K562 (cell line): ENCODE measurements at regions not wholly inside any gene's neighbourhood (a gene's known extent, or its start where the extent isn't known, plus 50 kb on each side); places are given as distances from the start of the nearest gene placed in this dataset.
A peak's percentile ranks its signal among the peaks of the same experiment; 100 is the strongest.

Experiments
- ARID3B ChIP-seq: fragments of 250-450 bp; sonication (Bioruptor Pico); IDR thresholded peaks from 2 replicates; pipeline ENCODE4 v1.4.0; 2020; ENCODE audit warnings: borderline replicate concordance
- ATF1 ChIP-seq, 2 experiments: fragments of 450-650 bp in 1 of 2; IDR thresholded peaks; 2 replicates each; pipeline ENCODE4 v1.6.1; 2016; ENCODE audit warnings: missing compliant biosample characterization in 1 of 2, missing genetic modification characterization in 1 of 2
- EP400 ChIP-seq: fragments of 450-650 bp; IDR thresholded peaks from 2 replicates; pipeline ENCODE4 v1.6.1; 2017; ENCODE audit warnings: antibody characterized with exemption, mild to moderate bottlenecking, moderate library complexity
- GTF2F1 ChIP-seq: IDR thresholded peaks from 2 replicates; pipeline ENCODE4 v1.6.1; 2011; ENCODE audit warnings: low read depth, low read length, improper control_type of control experiment
- HCFC1 ChIP-seq: IDR thresholded peaks from 2 replicates; pipeline ENCODE4 v1.6.1; 2012; ENCODE audit warnings: low read depth, low read length, improper control_type of control experiment
- NUFIP1 ChIP-seq: fragments of 450-650 bp; IDR thresholded peaks from 2 replicates; pipeline ENCODE4 v1.6.1; 2018; ENCODE audit not compliant: partially characterized antibody
- TAF15 ChIP-seq: fragments of 200-400 bp; formaldehyde crosslinking; IDR thresholded peaks from 2 replicates; pipeline ENCODE4 v1.6.1; 2017; ENCODE audit warnings: mild to moderate bottlenecking, low read depth, low read length, moderate library complexity
- UBTF ChIP-seq, 2 experiments: IDR thresholded peaks; 2 replicates each; pipeline ENCODE4 v1.6.1; 2012; ENCODE audit warnings: improper control_type of control experiment in 2 of 2, low read depth in 2 of 2, low read length in 2 of 2, borderline replicate concordance in 1 of 2
- TF ChIP-seq, protein P1 (sequence below), 2 experiments: fragments of 450-650 bp; IDR thresholded peaks; 2 replicates each; pipeline ENCODE4 v1.6.1; 2016; ENCODE audit warnings: mild to moderate bottlenecking in 2 of 2, borderline replicate concordance in 1 of 2, low read depth in 1 of 2, moderate library complexity in 1 of 2
- TF ChIP-seq, protein P2 (sequence below): sonication (generic); formaldehyde crosslinking; IDR thresholded peaks from 2 replicates; pipeline ENCODE4 v1.8.0; 2022; ENCODE audit warnings: mild to moderate bottlenecking, missing genetic modification reagents

DNA sequence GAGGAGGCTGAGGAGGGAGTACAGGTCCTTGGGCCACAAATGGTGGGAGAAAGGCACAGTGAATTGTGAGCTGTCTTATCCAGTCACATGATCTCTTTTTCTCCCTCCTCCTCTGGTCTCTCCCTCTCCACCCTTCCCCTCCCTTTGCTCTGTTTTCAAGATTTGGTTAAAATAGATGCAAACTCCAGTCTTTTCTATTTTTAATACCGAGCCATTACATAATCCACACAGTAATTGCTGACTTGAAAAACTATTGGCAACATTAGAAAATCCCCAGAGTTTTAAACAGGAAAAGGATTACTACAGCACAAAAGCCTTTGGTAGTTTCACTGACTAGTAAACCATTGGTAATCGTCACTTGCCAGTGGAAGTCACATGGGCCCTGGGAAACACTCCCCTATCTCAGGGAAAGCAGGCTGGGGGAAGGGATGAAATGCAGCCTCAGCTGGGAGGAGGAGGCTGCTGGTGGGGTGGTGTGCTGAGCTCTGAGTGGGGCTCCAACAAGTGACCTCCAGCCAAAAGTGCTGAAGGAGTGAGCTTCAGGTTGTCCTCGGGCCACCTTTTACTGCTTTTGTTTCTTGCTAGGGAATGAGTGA lies 57.4 kb upstream of the PCBP1 start (continued):
- TF ChIP-seq, protein P1, sequence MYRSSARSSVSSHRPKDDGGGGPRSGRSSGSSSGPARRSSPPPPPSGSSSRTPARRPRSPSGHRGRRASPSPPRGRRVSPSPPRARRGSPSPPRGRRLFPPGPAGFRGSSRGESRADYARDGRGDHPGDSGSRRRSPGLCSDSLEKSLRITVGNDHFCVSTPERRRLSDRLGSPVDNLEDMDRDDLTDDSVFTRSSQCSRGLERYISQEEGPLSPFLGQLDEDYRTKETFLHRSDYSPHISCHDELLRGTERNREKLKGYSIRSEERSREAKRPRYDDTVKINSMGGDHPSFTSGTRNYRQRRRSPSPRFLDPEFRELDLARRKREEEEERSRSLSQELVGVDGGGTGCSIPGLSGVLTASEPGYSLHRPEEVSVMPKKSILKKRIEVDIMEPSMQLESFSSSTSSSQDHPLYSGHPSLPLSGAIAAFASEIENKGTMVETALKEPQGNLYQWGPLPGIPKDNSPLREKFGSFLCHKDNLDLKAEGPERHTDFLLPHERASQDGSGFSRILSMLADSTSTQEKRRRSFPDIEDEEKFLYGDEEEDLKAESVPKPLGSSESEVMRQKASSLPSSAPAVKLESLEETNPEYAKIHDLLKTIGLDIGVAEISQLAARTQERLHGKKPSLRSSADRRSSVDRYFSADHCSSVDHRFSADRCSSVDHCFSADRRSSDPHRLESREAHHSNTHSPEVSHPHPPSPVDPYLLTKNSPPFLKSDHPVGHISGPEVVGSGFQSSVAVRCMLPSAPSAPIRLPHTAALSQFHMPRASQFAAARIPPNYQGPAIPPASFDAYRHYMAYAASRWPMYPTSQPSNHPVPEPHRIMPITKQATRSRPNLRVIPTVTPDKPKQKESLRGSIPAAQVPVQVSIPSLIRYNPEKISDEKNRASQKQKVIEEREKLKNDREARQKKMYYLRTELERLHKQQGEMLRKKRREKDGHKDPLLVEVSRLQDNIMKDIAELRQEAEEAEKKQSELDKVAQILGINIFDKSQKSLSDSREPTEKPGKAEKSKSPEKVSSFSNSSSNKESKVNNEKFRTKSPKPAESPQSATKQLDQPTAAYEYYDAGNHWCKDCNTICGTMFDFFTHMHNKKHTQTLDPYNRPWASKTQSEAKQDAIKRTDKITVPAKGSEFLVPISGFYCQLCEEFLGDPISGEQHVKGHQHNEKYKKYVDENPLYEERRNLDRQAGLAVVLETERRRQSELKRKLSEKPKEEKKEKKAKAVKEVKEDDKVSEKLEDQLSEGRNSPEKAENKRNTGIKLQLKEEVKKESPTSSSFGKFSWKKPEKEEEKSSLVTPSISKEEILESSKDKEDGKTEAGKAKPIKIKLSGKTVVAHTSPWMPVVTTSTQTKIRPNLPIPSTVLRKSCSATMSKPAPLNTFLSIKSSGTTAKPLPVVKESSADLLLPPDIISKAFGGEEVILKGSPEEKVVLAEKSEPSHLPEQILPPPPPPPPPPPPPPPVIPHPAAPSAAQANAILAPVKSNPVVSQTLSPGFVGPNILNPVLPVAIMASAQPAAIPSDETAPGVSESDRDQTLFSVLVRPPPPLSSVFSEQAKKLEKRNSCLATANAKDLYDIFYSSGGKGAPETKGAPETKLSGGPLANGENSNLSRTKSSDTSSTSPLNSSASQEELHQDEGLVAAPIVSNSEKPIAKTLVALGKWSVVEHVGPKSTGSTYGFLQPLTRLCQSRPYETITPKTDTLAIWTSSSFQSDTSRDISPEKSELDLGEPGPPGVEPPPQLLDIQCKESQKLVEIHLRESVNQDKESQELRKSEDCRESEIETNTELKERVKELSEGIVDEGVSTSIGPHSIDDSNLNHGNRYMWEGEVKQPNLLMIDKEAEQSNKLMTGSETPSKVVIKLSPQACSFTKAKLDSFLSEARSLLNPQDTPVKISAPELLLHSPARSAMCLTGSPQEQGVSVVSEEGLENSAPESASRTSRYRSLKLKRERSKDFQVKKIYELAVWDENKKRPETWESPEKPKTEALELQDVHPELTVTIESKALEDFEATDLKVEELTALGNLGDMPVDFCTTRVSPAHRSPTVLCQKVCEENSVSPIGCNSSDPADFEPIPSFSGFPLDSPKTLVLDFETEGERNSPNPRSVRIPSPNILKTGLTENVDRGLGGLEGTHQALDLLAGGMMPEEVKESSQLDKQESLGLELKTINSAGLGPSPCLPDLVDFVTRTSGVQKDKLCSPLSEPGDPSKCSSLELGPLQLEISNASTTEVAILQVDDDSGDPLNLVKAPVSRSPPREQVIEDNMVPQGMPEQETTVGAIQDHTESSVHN (IDR thresholded peaks at IDR 0.05; ENCODE audit: borderline replicate concordance in 1 of 2, low read depth in 1 of 2): no peak; a peak in 1 of 4 replicates
- TF ChIP-seq ATF1 (CRISPR knock-in tag; IDR thresholded peaks at IDR 0.05): no peak
- TF ChIP-seq ATF1 (tag; IDR thresholded peaks at IDR 0.05): peak; percentile 75
- TF ChIP-seq NUFIP1: no peak
- TF ChIP-seq GTF2F1: peak; percentile 44; the same call in 1 of the 2 replicates
- TF ChIP-seq, protein P2, sequence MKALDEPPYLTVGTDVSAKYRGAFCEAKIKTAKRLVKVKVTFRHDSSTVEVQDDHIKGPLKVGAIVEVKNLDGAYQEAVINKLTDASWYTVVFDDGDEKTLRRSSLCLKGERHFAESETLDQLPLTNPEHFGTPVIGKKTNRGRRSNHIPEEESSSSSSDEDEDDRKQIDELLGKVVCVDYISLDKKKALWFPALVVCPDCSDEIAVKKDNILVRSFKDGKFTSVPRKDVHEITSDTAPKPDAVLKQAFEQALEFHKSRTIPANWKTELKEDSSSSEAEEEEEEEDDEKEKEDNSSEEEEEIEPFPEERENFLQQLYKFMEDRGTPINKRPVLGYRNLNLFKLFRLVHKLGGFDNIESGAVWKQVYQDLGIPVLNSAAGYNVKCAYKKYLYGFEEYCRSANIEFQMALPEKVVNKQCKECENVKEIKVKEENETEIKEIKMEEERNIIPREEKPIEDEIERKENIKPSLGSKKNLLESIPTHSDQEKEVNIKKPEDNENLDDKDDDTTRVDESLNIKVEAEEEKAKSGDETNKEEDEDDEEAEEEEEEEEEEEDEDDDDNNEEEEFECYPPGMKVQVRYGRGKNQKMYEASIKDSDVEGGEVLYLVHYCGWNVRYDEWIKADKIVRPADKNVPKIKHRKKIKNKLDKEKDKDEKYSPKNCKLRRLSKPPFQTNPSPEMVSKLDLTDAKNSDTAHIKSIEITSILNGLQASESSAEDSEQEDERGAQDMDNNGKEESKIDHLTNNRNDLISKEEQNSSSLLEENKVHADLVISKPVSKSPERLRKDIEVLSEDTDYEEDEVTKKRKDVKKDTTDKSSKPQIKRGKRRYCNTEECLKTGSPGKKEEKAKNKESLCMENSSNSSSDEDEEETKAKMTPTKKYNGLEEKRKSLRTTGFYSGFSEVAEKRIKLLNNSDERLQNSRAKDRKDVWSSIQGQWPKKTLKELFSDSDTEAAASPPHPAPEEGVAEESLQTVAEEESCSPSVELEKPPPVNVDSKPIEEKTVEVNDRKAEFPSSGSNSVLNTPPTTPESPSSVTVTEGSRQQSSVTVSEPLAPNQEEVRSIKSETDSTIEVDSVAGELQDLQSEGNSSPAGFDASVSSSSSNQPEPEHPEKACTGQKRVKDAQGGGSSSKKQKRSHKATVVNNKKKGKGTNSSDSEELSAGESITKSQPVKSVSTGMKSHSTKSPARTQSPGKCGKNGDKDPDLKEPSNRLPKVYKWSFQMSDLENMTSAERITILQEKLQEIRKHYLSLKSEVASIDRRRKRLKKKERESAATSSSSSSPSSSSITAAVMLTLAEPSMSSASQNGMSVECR: no peak
- TF ChIP-seq HCFC1: 0 out of 2 replicates have a peak, but pooled peaks have one; percentile 26
- TF ChIP-seq UBTF (IDR thresholded peaks at IDR 0.05; ENCODE audit: borderline replicate concordance in 1 of 2, low read depth in 2 of 2, low read length in 2 of 2): no peak
- TF ChIP-seq TAF15: no peak
- no peak for TF ChIP-seq ARID3B (CRISPR knock-in tag)
- peak; percentile 66 for TF ChIP-seq EP400
